C4-2B (cell line): ENCODE measurements at regions not wholly inside any gene's neighbourhood (a gene's known extent, or its start where the extent isn't known, plus 50 kb on each side); places are given as distances from the start of the nearest gene placed in this dataset.

Experiments
- CTCF ChIP-seq: fragments of 450-650 bp; conservative IDR thresholded peaks from 2 replicates; pipeline ENCODE4 v1.5.1; 2017; ENCODE audit warnings: mild to moderate bottlenecking
- ZFX ChIP-seq: fragments of 450-650 bp; IDR thresholded peaks from 2 replicates; pipeline ENCODE4 v1.6.1; 2017

DNA sequence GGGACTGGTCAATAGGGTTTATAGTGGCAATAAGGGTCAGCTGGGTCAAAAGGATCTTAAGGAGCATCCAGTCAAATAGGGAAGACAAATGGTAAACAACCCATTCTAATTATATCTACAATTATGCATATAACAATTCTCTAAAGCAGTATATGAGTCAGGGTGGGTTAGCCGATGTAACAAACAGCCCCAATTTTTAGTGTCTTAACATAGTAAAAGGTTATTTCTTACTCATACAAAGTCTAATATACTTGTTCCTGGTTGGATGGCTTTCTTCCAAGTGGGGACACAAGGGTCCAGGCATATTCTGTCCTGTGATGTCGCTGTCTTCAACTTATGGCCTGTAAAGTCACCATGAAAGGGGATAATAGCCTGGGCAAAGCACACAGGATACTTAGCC is 97.9 kb upstream of the GALNT15 start:
- TF ChIP-seq CTCF (no peak), ZFX (no peak)
